ENCODE measurements at regions not wholly inside any gene's neighbourhood (a gene's known extent, or its start where the extent isn't known, plus 50 kb on each side); places are given as distances from the start of the nearest gene placed in this dataset.
"Not testable (repeated sequence)": the region's sequence is repeated elsewhere in the genome, so short reads cannot be mapped to it uniquely, and the experiment has no call there.

- H4K20me1 ChIP-seq (ENCODE audit: insufficient read depth, low read length, poor library complexity, severe bottlenecking) = no peaks in the 10 kb centered on the region
- no peaks in the 10 kb centered on the region for H3K36me3 ChIP-seq (ENCODE audit: insufficient read depth, low read length)
- no peak overlapping the region for H2AFZ ChIP-seq (ENCODE audit: low read length)
- H3K79me2 ChIP-seq (ENCODE audit: insufficient read depth, low read length) = no peaks in the 10 kb centered on the region
- no peaks in the 10 kb centered on the region for H3K27me3 ChIP-seq (ENCODE audit: insufficient read depth, low read length, poor library complexity, severe bottlenecking)
- no peak overlapping the region for H3K4me3 ChIP-seq (ENCODE audit: low read length, poor library complexity, severe bottlenecking)
- H3K4me2 ChIP-seq (ENCODE audit: low read depth, low read length, poor library complexity, severe bottlenecking) = no peak overlapping the region
- H3K9ac ChIP-seq (ENCODE audit: low read depth, low read length, poor library complexity, severe bottlenecking) = no peak overlapping the region
- H3F3A ChIP-seq (ENCODE audit: low read depth) = no peaks in the 10 kb centered on the region
- TF ChIP-seq CTCF (conservative IDR thresholded peaks at IDR 0.05; ENCODE audit: low read length) = no peak
- TF ChIP-seq EZH2phosphoT487 (IDR thresholded peaks at IDR 0.05; ENCODE audit: borderline replicate concordance) = no peak
- H3K9me3 ChIP-seq (ENCODE audit: insufficient read depth, low read depth, low read length) = no peaks in the 10 kb centered on the region
- no peaks in the 10 kb centered on the region; the same call in 1 of the 2 replicates for H3K9me2 ChIP-seq (replicated peaks; ENCODE audit: low read depth, low read length)
- no peaks in the 10 kb centered on the region for H3K4me1 ChIP-seq (ENCODE audit: insufficient read depth, low read length, poor library complexity, severe bottlenecking)
Observed at GRCh38 chr6:23841116-23841515, 284.9 kb upstream of the NRSN1 start.

GRCh38 chr6:23842760-23843159 is 283.3 kb upstream of the NRSN1 start:
- Histone ChIP-seq H2AFZ (ENCODE audit: low read length) (no peak overlapping the region), H3F3A (ENCODE audit: low read depth) (no peaks in the 10 kb centered on the region), H3K4me2 (ENCODE audit: low read depth, low read length, poor library complexity, severe bottlenecking) (no peak overlapping the region), H3K9ac (ENCODE audit: low read depth, low read length, poor library complexity, severe bottlenecking) (no peak overlapping the region), H3K4me3 (ENCODE audit: low read length, poor library complexity, severe bottlenecking) (no peak overlapping the region), H4K20me1 (ENCODE audit: insufficient read depth, low read length, poor library complexity, severe bottlenecking) (no peaks in the 10 kb centered on the region), H3K36me3 (ENCODE audit: insufficient read depth, low read length) (no peaks in the 10 kb centered on the region), H3K9me2 (replicated peaks; ENCODE audit: low read depth, low read length) (no peaks in the 10 kb centered on the region; the same call in 1 of the 2 replicates), H3K9me3 (ENCODE audit: insufficient read depth, low read depth, low read length) (no peaks in the 10 kb centered on the region), H3K4me1 (ENCODE audit: insufficient read depth, low read length, poor library complexity, severe bottlenecking) (no peaks in the 10 kb centered on the region), H3K79me2 (ENCODE audit: insufficient read depth, low read length) (no peaks in the 10 kb centered on the region), H3K27me3 (ENCODE audit: insufficient read depth, low read length, poor library complexity, severe bottlenecking) (no peaks in the 10 kb centered on the region)
- TF ChIP-seq EZH2phosphoT487 (IDR thresholded peaks at IDR 0.05; ENCODE audit: borderline replicate concordance) (no peak), CTCF (conservative IDR thresholded peaks at IDR 0.05; ENCODE audit: low read length) (no peak)

GRCh38 chr6:23851522-23851921 is 274.5 kb upstream of the NRSN1 start:
- Histone ChIP-seq H3K9me3 (ENCODE audit: insufficient read depth, low read depth, low read length) (no peaks in the 10 kb centered on the region), H3K36me3 (ENCODE audit: insufficient read depth, low read length) (no peaks in the 10 kb centered on the region), H3K4me1 (ENCODE audit: insufficient read depth, low read length, poor library complexity, severe bottlenecking) (no peaks in the 10 kb centered on the region), H3K27me3 (ENCODE audit: insufficient read depth, low read length, poor library complexity, severe bottlenecking) (no peaks in the 10 kb centered on the region), H3K4me2 (ENCODE audit: low read depth, low read length, poor library complexity, severe bottlenecking) (no peak overlapping the region), H3K4me3 (ENCODE audit: low read length, poor library complexity, severe bottlenecking) (no peak overlapping the region), H3K79me2 (ENCODE audit: insufficient read depth, low read length) (no peaks in the 10 kb centered on the region), H3K9ac (ENCODE audit: low read depth, low read length, poor library complexity, severe bottlenecking) (no peak overlapping the region), H3F3A (ENCODE audit: low read depth) (no peaks in the 10 kb centered on the region), H3K9me2 (replicated peaks; ENCODE audit: low read depth, low read length) (no peaks in the 10 kb centered on the region), H2AFZ (ENCODE audit: low read length) (no peak overlapping the region), H4K20me1 (ENCODE audit: insufficient read depth, low read length, poor library complexity, severe bottlenecking) (no peaks in the 10 kb centered on the region)
- no peak for TF ChIP-seq EZH2phosphoT487 (IDR thresholded peaks at IDR 0.05; ENCODE audit: borderline replicate concordance)

GRCh38 chr6:23853566-23854133 is 272.4 kb upstream of the NRSN1 start:
- not testable (repeated sequence) for H3K4me2 ChIP-seq (ENCODE audit: low read depth, low read length, poor library complexity, severe bottlenecking); H3K4me1 ChIP-seq (ENCODE audit: insufficient read depth, low read length, poor library complexity, severe bottlenecking); H3K9me3 ChIP-seq (ENCODE audit: insufficient read depth, low read depth, low read length); H3K9ac ChIP-seq (ENCODE audit: low read depth, low read length, poor library complexity, severe bottlenecking); H3K36me3 ChIP-seq (ENCODE audit: insufficient read depth, low read length); H2AFZ ChIP-seq (ENCODE audit: low read length); H3K27me3 ChIP-seq (ENCODE audit: insufficient read depth, low read length, poor library complexity, severe bottlenecking); H3K9me2 ChIP-seq (replicated peaks; ENCODE audit: low read depth, low read length); H3K4me3 ChIP-seq (ENCODE audit: low read length, poor library complexity, severe bottlenecking); H4K20me1 ChIP-seq (ENCODE audit: insufficient read depth, low read length, poor library complexity, severe bottlenecking); H3K79me2 ChIP-seq (ENCODE audit: insufficient read depth, low read length); H3F3A ChIP-seq (ENCODE audit: low read depth)

- H3K27me3 ChIP-seq (ENCODE audit: insufficient read depth, low read length, poor library complexity, severe bottlenecking); H4K20me1 ChIP-seq (ENCODE audit: insufficient read depth, low read length, poor library complexity, severe bottlenecking); H3K36me3 ChIP-seq (ENCODE audit: insufficient read depth, low read length); H3F3A ChIP-seq (ENCODE audit: low read depth); H3K9ac ChIP-seq (ENCODE audit: low read depth, low read length, poor library complexity, severe bottlenecking); H3K9me3 ChIP-seq (ENCODE audit: insufficient read depth, low read depth, low read length); H3K4me3 ChIP-seq (ENCODE audit: low read length, poor library complexity, severe bottlenecking); H2AFZ ChIP-seq (ENCODE audit: low read length); H3K4me1 ChIP-seq (ENCODE audit: insufficient read depth, low read length, poor library complexity, severe bottlenecking); H3K9me2 ChIP-seq (replicated peaks; ENCODE audit: low read depth, low read length); H3K4me2 ChIP-seq (ENCODE audit: low read depth, low read length, poor library complexity, severe bottlenecking); H3K79me2 ChIP-seq (ENCODE audit: insufficient read depth, low read length): not testable (repeated sequence)
Observed at GRCh38 chr6:23854154-23854553, 271.9 kb upstream of the NRSN1 start.

All from Loucy (cell line).